ENCODE measurements at regions not wholly inside any gene's neighbourhood (a gene's known extent, or its start where the extent isn't known, plus 50 kb on each side); places are given as distances from the start of the nearest gene placed in this dataset.

GRCh38 chr1:55634516-55634915 lies 419.4 kb upstream of the USP24 start:
- H3K4me1 ChIP-seq, result peaks cover 12 to 40% (median 14%) of the 10 kb centered on the region in 3 donors
- no peaks in the 10 kb centered on the region for H3K36me3 ChIP-seq
- intact Hi-C loops (cut with DNase I), result no loop called here
- WGBS, 2 donors, result 42 to 58% methylated on average over 1 of the region's 1 CpG
- DNase-seq, result no peak
- H3K9me3 ChIP-seq, result peaks cover 0 to 3% (median 0%) of the 10 kb centered on the region in 3 donors
- no peaks in the 10 kb centered on the region for H3K27me3 ChIP-seq
- H3K27ac ChIP-seq, result peak overlapping the region in 2 of 4 donors; percentile 12 to 60
- H3K4me3 ChIP-seq, result no peak overlapping the region
- no peak for TF ChIP-seq CTCF (IDR thresholded peaks at IDR 0.05)
- TF ChIP-seq POLR2A (IDR thresholded peaks at IDR 0.05), result no peak

GRCh38 chr1:55632906-55633305 lies 417.7 kb upstream of the USP24 start:
- H3K36me3 ChIP-seq, result no peaks in the 10 kb centered on the region
- peak overlapping the region in 3 of 4 donors; percentile 7 to 55 (median 43) for H3K27ac ChIP-seq
- intact Hi-C loops (cut with DNase I), result no loop called here
- no peak for TF ChIP-seq POLR2A (IDR thresholded peaks at IDR 0.05)
- TF ChIP-seq CTCF (IDR thresholded peaks at IDR 0.05), result no peak
- DNase-seq, result no peak
- WGBS, 2 donors, result 50 to 51% methylated on average over 2 of the region's 2 CpGs
- no peak overlapping the region for H3K4me3 ChIP-seq
- peaks cover 0 to 3% (median 0%) of the 10 kb centered on the region in 3 donors for H3K9me3 ChIP-seq
- H3K27me3 ChIP-seq, result no peaks in the 10 kb centered on the region
- peaks cover 12 to 40% (median 14%) of the 10 kb centered on the region in 3 donors for H3K4me1 ChIP-seq

- H3K9me3 ChIP-seq, result peaks cover 0 to 3% (median 0%) of the 10 kb centered on the region in 3 donors
- peaks cover 12 to 40% (median 14%) of the 10 kb centered on the region in 3 donors for H3K4me1 ChIP-seq
- 19 to 28% methylated on average over 3 of the region's 3 CpGs for WGBS, 2 donors
- DNase-seq, result no peak
- no peaks in the 10 kb centered on the region for H3K27me3 ChIP-seq
- intact Hi-C loops (cut with DNase I), result no loop called here
- peak overlapping the region in 2 of 4 donors; percentile 43 to 55 for H3K27ac ChIP-seq
- H3K4me3 ChIP-seq, result no peak overlapping the region
- TF ChIP-seq CTCF (IDR thresholded peaks at IDR 0.05), result no peak
- TF ChIP-seq POLR2A (IDR thresholded peaks at IDR 0.05), result no peak
- no peaks in the 10 kb centered on the region for H3K36me3 ChIP-seq
These were observed 416.9 kb upstream of the USP24 start for GRCh38 chr1:55632058-55632457.

GRCh38 chr1:55631509-55631908 lies 416.3 kb upstream of the USP24 start:
- Histone ChIP-seq H3K27ac (peak overlapping the region in 2 of 4 donors; percentile 31 to 47), H3K9me3 (peaks cover 0 to 2% (median 0%) of the 10 kb centered on the region in 3 donors), H3K27me3 (no peaks in the 10 kb centered on the region), H3K36me3 (no peaks in the 10 kb centered on the region), H3K4me3 (no peak overlapping the region), H3K4me1 (peaks cover 12 to 40% (median 14%) of the 10 kb centered on the region in 3 donors)
- TF ChIP-seq POLR2A (IDR thresholded peaks at IDR 0.05) (no peak), CTCF (IDR thresholded peaks at IDR 0.05) (no peak)
- DNase-seq, result no peak
- 80 to 91% methylated on average over 2 of the region's 2 CpGs for WGBS, 2 donors
- intact Hi-C loops (cut with DNase I), result no loop called here

- no peak for TF ChIP-seq CTCF (IDR thresholded peaks at IDR 0.05)
- no peak for TF ChIP-seq POLR2A (IDR thresholded peaks at IDR 0.05)
- no peaks in the 10 kb centered on the region for H3K36me3 ChIP-seq
- no peak overlapping the region for H3K27ac ChIP-seq
- no peak overlapping the region for H3K4me3 ChIP-seq
- H3K4me1 ChIP-seq, result no peaks in the 10 kb centered on the region
- H3K9me3 ChIP-seq, result peaks cover 0 to 3% (median 0%) of the 10 kb centered on the region in 3 donors
- WGBS, 2 donors, result 30 to 50% methylated on average over 1 of the region's 1 CpG
- H3K27me3 ChIP-seq, result no peaks in the 10 kb centered on the region
- no peak for DNase-seq
- intact Hi-C loops (cut with DNase I), result no loop called here
These were observed 411.2 kb upstream of the USP24 start for GRCh38 chr1:55626326-55626725.
